ENCODE measurements at regions not wholly inside any gene's neighbourhood (a gene's known extent, or its start where the extent isn't known, plus 50 kb on each side); places are given as distances from the start of the nearest gene placed in this dataset.

DNA sequence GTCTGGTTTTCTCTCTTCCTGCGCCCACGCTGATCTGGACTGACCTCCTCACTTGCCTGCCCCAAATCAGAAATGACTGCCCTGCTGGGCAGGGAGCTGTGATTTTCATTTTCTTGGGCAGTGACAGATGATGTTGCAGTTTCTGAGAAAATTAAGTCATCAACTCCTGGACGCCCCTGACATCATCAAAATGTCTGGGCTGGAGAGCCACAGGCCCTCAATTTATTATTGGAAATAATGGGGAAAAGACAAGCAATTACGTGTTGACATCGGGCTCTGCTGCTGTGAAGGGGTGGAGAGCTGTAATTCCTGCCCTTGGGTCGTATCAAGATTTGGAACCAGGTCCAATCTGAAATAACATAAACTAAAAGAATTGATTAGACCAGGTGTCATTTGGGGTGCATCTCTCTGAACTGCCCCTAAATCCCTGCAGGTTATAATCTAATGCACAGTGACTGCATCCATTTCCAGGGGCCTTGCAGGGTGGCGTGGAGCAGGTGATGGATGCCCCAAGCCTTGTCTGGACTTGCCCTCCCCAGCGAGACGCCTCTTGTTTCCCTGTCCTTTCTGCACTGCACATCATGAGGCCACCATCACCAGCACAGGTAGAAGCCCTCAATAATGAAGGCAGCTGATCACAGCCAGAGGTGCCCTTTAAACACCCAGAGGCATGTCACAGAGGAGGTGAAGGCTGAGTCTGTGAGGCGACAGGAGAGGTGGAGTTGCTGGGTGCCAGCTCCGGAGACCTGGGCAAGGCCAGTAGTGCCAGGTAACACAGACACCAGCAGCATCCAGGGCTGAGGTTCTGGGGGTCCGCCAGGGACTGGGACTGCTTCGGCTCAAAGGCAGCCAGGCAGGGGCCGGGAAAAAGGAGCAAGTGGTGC lies 98.7 kb downstream of the HTR5A start:
- no peak overlapping the region for H3K27ac ChIP-seq (ENCODE audit: insufficient read depth, low read depth, low read length)
- TF ChIP-seq, protein P1, sequence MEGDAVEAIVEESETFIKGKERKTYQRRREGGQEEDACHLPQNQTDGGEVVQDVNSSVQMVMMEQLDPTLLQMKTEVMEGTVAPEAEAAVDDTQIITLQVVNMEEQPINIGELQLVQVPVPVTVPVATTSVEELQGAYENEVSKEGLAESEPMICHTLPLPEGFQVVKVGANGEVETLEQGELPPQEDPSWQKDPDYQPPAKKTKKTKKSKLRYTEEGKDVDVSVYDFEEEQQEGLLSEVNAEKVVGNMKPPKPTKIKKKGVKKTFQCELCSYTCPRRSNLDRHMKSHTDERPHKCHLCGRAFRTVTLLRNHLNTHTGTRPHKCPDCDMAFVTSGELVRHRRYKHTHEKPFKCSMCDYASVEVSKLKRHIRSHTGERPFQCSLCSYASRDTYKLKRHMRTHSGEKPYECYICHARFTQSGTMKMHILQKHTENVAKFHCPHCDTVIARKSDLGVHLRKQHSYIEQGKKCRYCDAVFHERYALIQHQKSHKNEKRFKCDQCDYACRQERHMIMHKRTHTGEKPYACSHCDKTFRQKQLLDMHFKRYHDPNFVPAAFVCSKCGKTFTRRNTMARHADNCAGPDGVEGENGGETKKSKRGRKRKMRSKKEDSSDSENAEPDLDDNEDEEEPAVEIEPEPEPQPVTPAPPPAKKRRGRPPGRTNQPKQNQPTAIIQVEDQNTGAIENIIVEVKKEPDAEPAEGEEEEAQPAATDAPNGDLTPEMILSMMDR (IDR thresholded peaks at IDR 0.05; ENCODE audit: extremely low read depth in 1 of 2, insufficient read depth in 1 of 2, low read depth in 1 of 2, low read length in 2 of 2), result no peak
- no peak for TF ChIP-seq POLR2A (IDR thresholded peaks at IDR 0.05; ENCODE audit: low read depth, low read length)
- TF ChIP-seq EZH2 (IDR thresholded peaks at IDR 0.05; ENCODE audit: borderline replicate concordance, low read depth, low read length, severe bottlenecking), result no peak
- TF ChIP-seq MYC (IDR thresholded peaks at IDR 0.05; ENCODE audit: low read depth, low read length), result no peak
- TF ChIP-seq GATA2 (IDR thresholded peaks at IDR 0.05; ENCODE audit: insufficient read depth, insufficient read length, low read depth, low read length), result no peak
- no peak for TF ChIP-seq FOS (IDR thresholded peaks at IDR 0.05; ENCODE audit: borderline replicate concordance, insufficient read depth, low read length)
- no peak for TF ChIP-seq JUN (IDR thresholded peaks at IDR 0.05; ENCODE audit: borderline replicate concordance, insufficient read depth, insufficient read length, low read depth)
- TF ChIP-seq POLR2AphosphoS5 (IDR thresholded peaks at IDR 0.05; ENCODE audit: insufficient read depth, low read depth, low read length), result no peak
- TF ChIP-seq, protein P2, sequence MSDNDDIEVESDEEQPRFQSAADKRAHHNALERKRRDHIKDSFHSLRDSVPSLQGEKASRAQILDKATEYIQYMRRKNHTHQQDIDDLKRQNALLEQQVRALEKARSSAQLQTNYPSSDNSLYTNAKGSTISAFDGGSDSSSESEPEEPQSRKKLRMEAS (IDR thresholded peaks at IDR 0.05; ENCODE audit: insufficient read depth, insufficient read length), result no peak
- no peaks in the 10 kb centered on the region for H3K4me1 ChIP-seq (ENCODE audit: control insufficient read depth, extremely low read depth, insufficient read depth, low read length)
- intact Hi-C loops (cut with micrococcal nuclease), result no loop called here
- no peak overlapping the region for H2AFZ ChIP-seq (ENCODE audit: low read depth, low read length)
- no TSS peak for BruUV-seq (replicated peaks)
- H4K20me1 ChIP-seq (replicated peaks; ENCODE audit: control insufficient read depth, extremely low read depth, insufficient read depth, low read length), result no peaks in the 10 kb centered on the region
- H3K36me3 ChIP-seq (ENCODE audit: control insufficient read depth in 2 of 2, extremely low read depth in 1 of 2, insufficient read depth in 2 of 2, low read length in 2 of 2), result no peaks in the 10 kb centered on the region
- dilution Hi-C loops (cut with MboI; ENCODE audit: extremely low pct_ligation_motif_present, low sequenced_read_pairs), result no loop called here
- ChIA-PET POLR2A (no interaction called here), CTCF (no interaction called here)
- no peak for DNase-seq (ENCODE audit: low read depth, low spot score)
- no peaks in the 10 kb centered on the region for H3K9me1 ChIP-seq (replicated peaks; ENCODE audit: control insufficient read depth, extremely low read depth, insufficient read depth, low read length)
- H3K4me3 ChIP-seq (replicated peaks in 1 of 3; ENCODE audit: insufficient read depth in 1 of 3, low read depth in 1 of 3, low read length in 3 of 3), result no peak overlapping the region
- FAIRE-seq, result no peak
- H3K27me3 ChIP-seq (ENCODE audit: control insufficient read depth in 2 of 2, insufficient read depth in 2 of 2, low read length in 2 of 2), result no peaks in the 10 kb centered on the region
- H3K79me2 ChIP-seq (ENCODE audit: control insufficient read depth, insufficient read depth, low read length), result no peaks in the 10 kb centered on the region
- no peaks in the 10 kb centered on the region for H3K9me3 ChIP-seq (replicated peaks; ENCODE audit: control insufficient read depth, insufficient read depth, low read length)
- no peak overlapping the region for H3K4me2 ChIP-seq (ENCODE audit: insufficient read depth, low read length)
- H3K9ac ChIP-seq (replicated peaks; ENCODE audit: extremely low read depth, insufficient read depth, low read length), result no peak overlapping the region
